GM19395 (cell line): ENCODE measurements at regions not wholly inside any gene's neighbourhood (a gene's known extent, or its start where the extent isn't known, plus 50 kb on each side); places are given as distances from the start of the nearest gene placed in this dataset.
A peak's percentile ranks its signal among the peaks of the same experiment; 100 is the strongest.
"Not testable (repeated sequence)": the region's sequence is repeated elsewhere in the genome, so short reads cannot be mapped to it uniquely, and the experiment has no call there.

ENCODE experiments used
- ATAC-seq: cut with Tn5 transposase; IDR thresholded peaks from one replicate; pipeline ENCODE4 v1.9.1; 2021; ENCODE audit warnings: mild to moderate bottlenecking, moderate library complexity; ENCODE audit not compliant: unreplicated experiment

DNA sequence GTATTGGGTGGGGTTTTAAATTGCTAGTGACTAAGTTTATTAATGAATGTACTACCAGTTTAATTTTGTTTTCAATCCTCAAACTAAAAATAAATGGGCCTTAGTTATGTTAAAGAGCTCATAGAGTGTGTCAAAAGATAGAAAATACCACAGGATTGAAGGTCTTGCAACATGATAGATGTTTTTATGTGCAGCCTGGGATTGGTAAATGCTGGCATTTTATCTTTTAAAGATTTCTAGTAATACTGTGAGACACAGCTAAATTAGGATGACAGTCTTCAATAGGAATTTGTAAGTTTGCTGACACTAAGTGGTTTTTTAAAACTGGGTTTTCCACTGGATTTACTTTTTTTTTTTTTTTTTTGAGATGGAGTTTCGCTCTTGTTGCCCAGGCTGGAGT, 122.3 kb downstream of the HAUS1 start:
- no peak for ATAC-seq

DNA sequence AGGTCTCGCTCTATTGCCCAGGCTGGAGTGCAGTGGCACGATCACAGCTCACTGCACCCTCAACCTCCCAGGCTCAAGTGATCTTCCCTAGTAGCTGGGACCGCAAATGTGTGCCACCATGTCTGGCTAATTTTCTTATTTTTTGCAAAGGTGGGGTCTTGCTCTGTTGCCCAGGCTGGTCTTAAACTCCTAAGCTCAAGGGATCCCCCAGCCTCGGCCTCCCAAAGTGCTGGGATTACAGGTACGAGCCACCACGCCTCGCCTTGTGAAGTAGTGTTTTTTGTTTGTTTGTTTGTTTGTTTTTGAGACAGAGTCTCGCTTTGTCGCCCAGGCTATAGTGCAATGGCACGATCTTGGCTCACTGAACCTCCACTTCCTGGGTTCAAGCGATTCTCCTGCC, 125.5 kb downstream of the HAUS1 start:
- ATAC-seq: not testable (repeated sequence)

DNA sequence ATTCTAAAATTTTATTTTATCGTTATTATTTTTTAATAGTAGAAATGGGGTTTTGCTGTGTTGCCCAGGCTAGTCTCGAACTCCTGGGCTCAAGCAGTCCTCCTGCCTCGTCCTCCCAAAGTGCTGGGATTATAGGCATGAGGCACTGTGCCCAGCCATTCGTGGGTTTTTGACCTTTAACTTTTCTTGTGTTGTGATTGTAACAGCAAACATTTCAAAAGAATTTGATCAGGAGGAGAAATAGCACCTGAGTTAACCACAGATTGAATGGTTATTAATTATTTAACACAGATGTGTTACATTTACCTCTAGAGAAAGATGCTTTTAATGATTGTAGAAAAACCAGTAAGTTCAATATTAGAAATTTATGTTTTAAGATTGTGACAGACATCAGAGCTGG, 132.0 kb downstream of the HAUS1 start:
- no peak for ATAC-seq

DNA sequence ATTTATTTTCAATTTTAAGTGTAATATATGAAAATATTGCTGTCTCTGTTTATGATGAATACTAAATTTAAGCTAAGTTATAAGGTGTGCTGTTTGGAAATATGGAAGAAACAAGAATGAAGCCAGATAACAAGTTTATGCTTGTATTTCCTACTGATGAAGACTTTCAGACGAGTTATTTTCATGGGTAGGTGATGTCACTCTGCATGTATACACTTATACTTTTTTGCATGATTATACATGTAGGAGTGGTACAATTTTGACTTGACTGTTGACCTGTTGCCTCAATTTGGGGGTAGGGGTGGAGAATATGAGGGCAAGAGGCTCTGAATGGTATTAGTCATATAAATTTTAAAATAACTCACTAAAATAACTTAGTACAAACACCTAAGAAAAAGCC, 133.7 kb downstream of the HAUS1 start:
- ATAC-seq: no peak

DNA sequence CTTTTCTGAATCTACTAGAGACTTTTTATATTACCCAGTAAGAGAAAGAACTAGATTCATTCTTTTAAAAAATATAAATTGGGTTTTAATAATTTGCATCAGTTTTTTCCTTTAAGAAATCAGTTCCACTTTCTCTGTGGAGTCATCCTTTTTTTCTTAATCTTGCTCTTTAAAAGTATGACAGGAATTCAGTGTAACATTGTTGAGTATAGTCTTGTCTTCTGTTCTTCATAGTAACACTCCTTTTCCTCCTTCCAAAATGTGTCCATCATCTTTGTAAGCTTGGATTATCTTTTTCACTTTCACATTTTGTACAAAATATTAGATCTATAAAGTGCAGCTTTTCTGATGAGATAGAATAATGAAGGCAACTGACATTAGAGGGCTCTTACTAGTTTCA, 135.4 kb downstream of the HAUS1 start:
- no peak for ATAC-seq

DNA sequence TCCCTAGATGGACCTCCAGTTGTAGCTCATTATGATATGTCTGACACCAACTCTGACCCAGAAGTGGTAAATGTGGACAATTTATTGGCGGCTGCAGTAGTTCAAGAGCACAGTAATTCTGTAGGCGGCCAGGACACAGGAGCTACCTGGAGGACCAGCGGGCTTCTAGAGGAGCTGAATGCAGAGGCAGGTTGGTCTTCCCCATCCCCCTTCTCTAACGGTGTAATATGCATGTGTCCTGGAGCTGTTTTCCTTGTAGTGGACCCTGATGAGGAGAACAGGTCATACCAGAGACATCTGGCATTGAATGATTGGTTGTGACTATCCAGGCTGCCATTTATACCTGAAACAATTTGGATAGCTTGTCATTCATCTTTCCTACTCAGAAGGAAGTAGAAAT, 135.8 kb downstream of the HAUS1 start:
- ATAC-seq: no peak

DNA sequence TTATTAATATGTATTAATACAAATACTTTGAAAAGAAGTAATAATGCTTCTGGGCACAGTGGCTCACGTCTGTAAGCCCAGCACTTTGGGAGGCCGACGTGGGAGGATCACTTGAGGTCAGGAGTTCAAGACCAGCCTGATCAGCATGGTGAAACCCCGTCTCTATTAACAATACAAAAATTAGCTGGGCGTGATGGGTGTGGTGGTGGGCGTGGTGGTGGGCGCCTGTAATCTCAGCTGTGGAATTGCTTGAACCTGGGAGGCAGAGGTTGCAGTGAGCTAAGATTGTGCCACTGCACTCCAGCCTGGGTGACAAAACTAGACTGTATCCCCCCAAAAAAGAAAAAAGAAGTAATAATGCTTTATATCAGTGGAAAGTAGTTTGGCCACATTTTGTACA, 137.2 kb downstream of the HAUS1 start:
- not testable (repeated sequence) for ATAC-seq

DNA sequence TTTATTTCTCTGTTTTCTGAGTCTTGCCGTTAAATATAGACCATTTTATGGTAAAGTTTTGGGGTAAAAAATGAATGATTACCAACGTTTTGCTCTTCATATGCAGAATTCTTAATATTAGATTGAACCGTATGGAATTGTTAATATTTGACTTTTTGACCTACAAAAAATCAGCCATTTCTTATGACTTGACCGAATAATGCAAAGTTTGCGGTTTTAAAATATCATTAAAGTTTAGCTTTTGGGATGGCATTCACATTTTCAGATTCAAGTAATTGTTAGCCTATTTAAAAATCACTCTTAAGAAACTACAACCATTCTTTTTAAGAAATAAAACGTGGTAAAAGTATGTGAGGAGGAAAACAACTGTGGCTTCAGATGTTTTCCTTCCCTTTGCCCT, 138.0 kb downstream of the HAUS1 start:
- ATAC-seq: no peak

DNA sequence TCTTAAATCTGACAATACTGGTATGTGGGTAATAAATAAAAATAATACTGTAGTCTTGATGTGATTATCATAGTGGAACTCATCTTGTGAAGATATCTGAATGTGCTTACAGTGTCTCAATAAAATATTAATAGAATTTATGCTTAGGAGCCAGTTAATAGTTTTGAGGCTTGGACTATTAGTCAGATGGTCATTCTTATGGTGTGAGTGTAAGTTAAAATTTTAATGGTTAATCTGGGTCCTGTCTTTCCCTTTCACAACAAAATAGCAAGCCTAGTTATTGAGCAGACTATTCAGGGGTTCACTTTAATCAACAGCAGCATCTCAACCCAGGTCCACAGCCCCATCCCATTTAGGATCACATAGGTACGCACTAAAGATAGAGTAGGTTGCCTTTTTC, 138.9 kb downstream of the HAUS1 start:
- ATAC-seq: no peak

DNA sequence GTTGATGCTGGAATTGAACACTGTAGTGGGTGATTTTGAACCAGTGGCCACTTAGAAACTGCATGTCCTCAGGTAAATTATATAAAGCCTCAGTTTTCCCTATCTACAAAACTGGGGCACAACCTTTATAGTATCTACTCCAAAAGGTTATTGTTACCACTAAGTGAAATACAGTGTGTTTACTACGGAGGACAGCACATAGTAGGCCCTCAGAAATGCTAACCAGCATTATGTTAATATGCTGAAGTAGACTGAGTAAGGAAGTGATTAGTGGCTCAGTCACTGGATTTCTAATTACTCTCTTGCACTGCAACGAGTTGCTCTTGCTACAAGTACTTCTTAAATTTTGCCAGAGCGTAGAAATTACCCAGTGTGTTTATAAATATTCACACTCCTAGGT, 139.5 kb downstream of the HAUS1 start:
- ATAC-seq: no peak

DNA sequence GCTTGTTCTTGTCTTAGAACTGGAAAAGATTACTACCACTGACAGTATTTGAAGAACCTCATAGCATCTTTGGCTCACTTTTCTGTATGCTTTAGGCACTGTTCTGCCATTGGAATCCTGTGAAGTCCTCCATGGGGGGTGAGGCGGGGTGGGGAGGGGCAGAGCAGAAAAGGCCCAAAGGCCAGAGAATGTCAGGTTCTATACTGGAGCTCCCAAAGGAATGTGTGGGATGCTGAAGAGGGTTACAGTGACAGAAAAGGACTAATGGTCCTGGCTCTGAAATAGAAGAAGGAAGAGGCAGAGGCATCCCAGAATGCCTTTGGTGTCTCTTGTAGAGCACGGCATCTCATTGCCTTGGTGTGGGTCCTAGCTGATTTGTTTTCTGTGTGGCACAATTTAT, 141.9 kb downstream of the HAUS1 start:
- ATAC-seq: no peak

DNA sequence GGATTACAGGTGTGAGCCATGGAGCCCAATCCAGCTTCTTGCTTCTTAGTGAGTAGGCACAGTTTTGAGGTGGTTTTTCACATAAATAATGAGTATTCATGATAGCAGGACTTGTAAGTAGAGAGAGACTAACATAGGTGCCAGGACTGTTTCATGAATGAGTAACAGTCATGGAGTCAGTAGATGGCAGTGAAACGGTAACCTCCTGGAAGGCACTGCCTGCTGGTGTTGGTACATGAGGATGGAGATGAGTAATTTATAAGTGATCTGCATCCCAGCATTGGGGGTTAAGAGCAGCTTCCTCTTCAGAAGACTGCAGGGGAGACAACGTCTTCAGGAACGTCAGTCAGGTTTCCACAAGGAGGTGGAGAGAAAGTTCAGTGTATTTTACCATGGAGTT, 143.8 kb downstream of the HAUS1 start:
- no peak for ATAC-seq

DNA sequence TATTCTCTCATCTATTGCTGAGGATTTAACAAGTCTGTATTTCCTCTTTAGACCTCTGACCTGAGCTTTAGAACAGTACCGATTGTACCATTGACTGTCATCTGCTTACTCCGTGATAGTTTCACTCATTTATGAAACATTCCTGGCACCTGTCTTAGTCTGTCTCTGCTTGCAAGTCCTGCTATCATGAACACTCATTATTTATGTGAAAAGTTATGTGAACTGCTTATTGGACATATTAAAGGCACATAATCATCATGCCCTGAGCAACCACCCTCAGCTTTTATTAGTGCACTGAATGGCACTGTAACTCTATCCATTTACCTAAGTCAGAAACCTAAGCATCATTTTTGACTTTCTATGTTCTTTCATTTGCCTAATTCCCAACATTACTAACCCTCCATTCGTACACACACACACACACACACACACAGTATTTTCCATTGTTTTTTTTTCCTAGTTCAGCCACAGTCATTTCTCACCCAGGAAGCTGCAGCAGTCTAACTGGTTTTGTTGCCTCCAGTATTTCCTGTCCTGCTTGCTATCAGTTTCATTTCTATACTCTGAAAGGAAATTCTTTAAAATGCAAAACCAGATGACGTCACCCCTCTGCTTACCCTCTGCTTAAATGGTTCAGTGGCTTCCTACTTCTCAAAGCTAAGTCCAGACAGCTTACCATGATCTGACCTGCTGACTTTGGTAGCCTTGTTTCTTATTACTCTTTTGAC, 146.1 kb downstream of the HAUS1 start:
- ATAC-seq: peak; percentile 98

DNA sequence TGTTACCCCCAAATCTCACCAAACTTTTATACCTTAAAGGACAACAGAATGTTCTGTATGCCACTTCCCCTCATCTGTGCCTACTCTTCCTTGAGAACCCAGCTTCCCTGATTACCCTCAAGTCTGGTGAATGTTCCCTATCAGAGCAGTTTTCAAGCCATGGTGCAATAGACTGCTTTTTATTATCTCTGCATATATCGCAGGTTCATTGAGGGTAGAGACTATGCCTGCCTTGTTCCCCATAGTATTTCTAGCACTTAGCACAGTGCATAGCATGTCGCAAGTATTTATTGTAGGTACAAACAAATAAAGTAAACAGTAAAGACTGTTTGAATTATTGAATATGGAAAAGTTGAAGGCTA, 146.6 kb downstream of the HAUS1 start:
- no peak for ATAC-seq

DNA sequence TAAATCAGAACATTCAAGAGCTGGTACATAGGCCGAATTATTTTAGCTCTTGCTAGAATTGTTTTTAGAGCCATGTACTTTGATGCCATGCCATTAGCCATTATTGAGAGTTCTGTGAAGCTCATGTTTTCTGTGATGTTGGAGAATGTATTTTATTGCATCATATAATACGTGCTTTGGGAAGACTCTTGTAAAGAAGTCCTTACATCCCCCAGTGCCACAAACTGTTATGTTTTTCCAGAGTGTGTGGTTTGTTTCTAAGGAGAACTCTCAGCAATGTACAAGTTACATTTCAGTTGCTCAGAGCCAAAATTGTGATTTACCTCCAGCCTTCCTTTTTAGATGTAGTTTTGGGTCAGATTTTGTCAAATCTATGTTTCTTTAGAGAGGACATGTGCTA, 148.6 kb downstream of the HAUS1 start:
- no peak for ATAC-seq

DNA sequence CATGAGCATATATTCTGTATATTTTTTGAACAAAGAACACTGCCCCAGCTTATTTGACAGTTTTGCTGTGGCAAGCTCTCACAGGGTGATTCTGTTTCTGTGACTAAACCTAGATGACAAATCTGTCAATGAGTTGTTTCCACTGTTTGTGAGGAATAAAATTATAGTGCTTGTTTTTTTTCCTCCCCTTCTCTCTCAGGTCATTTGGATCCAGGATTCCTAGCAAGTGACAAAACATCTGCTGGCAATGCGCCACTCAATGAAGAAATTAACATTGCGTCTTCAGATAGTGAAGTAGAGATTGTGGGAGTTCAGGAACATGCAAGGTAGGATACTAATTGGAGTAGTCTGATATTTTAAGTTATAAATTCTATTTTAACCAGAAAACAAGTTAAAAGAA, 149.3 kb downstream of the HAUS1 start:
- ATAC-seq: no peak

DNA sequence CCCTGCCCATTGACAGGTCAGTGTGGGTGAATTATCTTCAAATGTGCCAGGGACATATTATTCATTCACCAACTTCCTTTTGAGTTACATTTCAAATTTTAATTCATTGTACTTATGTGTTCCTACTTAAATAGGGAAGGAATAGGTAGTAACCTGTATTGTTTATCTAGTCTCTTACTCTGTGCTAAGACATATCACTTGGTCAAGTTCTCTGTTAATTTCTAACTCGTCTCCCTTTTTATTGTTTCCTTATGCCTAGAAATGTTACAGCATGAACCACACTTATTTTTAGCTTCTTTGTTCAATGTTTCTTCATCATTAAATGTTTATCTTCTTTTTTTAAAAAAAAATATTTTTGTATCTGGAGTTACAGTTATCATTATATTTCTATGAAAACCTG, 151.9 kb downstream of the HAUS1 start:
- ATAC-seq: no peak

DNA sequence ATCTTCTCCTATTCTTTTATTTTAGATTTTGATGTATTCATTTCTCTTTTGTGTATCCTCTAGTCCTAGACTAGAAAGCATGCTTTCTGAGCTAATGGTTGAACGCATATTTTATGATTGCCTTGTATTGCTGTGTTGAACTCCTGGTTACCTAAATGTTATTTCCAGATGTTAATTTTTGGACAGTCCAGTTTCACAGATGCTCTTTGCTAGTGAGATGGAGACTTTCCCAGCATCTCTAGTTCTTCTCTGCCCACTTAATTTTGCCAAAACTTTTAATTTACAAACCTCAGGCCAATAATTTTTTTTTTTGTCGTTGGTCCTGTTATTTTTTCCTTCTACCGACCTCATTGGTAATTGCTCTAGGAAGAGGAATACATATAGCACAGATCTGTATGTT, 153.2 kb downstream of the HAUS1 start:
- ATAC-seq: no peak

DNA sequence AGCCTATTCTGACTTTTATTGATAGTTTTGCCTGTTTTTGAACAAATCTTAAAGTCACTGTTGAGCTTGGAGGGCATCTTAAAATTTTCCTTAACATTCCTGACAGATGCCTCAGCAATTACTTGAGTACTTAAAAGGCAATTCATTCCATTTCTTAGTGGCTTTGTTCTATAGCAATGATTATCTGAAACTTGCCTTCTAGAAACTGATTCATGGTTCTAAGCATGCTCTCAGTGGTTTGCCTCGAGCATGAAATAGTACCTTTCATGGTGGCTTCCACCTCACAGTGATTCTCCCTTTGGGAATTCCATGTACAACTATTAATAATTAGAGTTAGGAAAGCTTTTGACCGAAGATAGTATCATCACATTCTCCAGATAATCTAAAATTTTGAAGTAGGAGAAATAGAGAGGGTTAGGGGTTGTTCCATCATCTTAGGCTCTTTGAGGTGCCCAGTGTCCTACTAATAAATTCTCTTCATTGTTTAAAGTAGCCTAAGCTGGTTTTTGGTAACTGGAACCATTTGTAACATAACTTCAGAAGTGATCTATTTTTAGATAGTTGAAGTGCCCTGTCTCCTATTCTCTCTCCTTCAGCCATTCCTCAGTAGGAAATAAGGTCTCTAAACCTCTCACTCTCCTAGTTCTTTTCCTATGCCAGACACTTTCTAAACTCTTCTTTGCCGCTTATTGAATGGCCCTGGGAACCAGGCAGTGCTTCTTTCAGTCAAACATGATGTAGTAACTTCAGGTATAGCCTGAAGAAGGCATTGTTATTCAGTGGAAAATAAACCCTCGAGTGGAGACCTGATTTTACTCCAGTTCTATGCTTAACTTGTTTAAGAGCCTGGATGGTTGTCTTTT, 156.1 kb downstream of the HAUS1 start:
- ATAC-seq: no peak

DNA sequence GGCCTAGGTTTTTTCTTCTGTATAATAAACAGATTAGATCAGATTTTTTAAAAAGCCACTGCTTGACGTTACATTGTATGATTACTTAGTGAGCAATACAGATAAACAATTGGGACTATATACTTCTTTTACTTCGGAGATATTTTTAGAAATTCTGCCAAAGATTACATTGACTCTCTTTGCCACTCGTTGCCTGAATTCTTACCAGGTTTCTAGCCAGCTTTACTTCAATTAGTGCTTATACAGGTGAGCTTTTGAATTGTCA, 156.6 kb downstream of the HAUS1 start:
- ATAC-seq: no peak

DNA sequence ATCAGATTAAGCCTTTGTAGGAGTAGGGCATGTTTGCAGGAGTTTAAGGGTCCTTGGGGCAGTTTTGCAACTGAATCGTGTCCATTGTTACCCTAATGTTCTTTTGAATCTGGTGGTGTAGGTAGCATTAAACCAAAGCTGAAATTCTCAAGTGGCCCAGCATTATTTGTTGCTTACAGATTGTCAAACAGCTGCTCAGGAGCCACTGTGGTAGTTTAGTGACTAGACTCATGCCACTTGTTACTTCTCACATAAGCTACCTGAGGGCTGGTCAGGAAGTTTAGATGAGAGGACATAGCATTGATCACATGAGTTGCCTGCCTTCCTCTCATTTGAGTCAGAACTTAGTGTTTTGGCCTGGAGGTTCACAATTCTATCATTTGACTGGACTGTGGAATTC, 157.6 kb downstream of the HAUS1 start:
- no peak for ATAC-seq

DNA sequence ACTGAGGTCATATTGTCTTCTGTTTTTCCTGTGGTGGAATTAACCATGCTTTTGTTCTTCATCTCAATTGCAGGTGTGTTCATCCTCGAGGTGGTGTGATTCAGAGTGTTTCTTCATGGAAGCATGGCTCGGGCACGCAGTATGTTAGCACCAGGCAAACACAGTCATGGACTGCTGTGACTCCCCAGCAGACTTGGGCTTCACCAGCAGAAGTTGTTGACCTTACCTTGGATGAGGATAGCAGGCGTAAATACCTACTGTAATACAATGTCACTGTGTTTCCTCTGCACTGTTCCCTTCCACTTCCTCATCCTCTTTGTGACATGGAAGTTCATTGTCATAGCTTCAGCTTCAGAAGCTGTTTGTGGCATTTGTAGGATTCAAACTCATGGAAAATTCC, 158.7 kb downstream of the HAUS1 start:
- ATAC-seq: no peak

DNA sequence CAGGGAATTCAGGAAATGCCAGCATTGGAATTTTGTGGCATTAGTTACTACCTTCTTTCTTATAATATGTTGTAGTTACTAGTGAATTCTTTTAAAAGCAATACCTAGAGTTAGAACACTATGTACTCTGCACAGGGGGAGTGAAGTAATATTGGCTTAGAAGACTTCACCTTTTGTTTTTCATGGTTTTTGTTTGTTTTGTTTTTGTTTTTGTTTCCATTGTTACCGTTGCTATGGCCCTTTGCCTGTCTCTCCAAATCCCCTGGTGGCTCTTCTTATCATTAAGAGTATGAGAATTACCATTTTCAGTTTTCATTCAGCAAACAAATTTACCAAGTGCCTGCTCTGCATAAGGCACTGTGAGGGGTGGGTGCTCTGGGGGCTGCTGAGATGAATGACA, 160.1 kb downstream of the HAUS1 start:
- ATAC-seq: no peak
